ENCODE measurements at regions not wholly inside any gene's neighbourhood (a gene's known extent, or its start where the extent isn't known, plus 50 kb on each side); places are given as distances from the start of the nearest gene placed in this dataset.

- DNase-seq (ENCODE audit: low read depth in 2 of 2): no peak
Observed at GRCh38 chr9:16197578-16198370, 644.9 kb downstream of the CCDC171 start.

- no peak for DNase-seq (ENCODE audit: low read depth in 2 of 2)
Observed at GRCh38 chr9:16198996-16199395, 646.2 kb downstream of the CCDC171 start.

- DNase-seq (ENCODE audit: low read depth in 2 of 2): no peak
Observed at GRCh38 chr9:16202221-16202620, 649.4 kb downstream of the CCDC171 start.

- DNase-seq (ENCODE audit: low read depth in 2 of 2): no peak
Observed at GRCh38 chr9:16202914-16203728, 650.3 kb downstream of the CCDC171 start.

- DNase-seq (ENCODE audit: low read depth in 2 of 2): no peak
Observed at GRCh38 chr9:16203729-16204573, 651.1 kb downstream of the CCDC171 start.

GRCh38 chr9:16205455-16205854 lies 652.6 kb downstream of the CCDC171 start:
- DNase-seq (ENCODE audit: low read depth in 2 of 2): no peak

- DNase-seq (ENCODE audit: low read depth in 2 of 2): no peak
Observed at GRCh38 chr9:16206518-16206917, 653.7 kb downstream of the CCDC171 start.

GRCh38 chr9:16207161-16207560 lies 654.3 kb downstream of the CCDC171 start:
- no peak for DNase-seq (ENCODE audit: low read depth in 2 of 2)

GRCh38 chr9:16210440-16210839 lies 657.6 kb downstream of the CCDC171 start:
- DNase-seq (ENCODE audit: low read depth in 2 of 2): no peak

- DNase-seq (ENCODE audit: low read depth in 2 of 2): no peak
Observed at GRCh38 chr9:16211946-16212345, 658.5 kb downstream of the BNC2 start.

- DNase-seq (ENCODE audit: low read depth in 2 of 2): no peak
Observed at GRCh38 chr9:16213781-16214515, 656.5 kb downstream of the BNC2 start.

GRCh38 chr9:16214677-16215352 lies 655.7 kb downstream of the BNC2 start:
- DNase-seq (ENCODE audit: low read depth in 2 of 2): no peak

GRCh38 chr9:16215353-16215680 lies 655.2 kb downstream of the BNC2 start:
- DNase-seq (ENCODE audit: low read depth in 2 of 2): no peak

GRCh38 chr9:16217943-16218701 lies 652.3 kb downstream of the BNC2 start:
- DNase-seq (ENCODE audit: low read depth in 2 of 2): no peak

GRCh38 chr9:16221366-16221765 lies 649.1 kb downstream of the BNC2 start:
- DNase-seq (ENCODE audit: low read depth in 2 of 2): no peak

- DNase-seq (ENCODE audit: low read depth in 2 of 2): no peak
Observed at GRCh38 chr9:16221822-16222547, 648.5 kb downstream of the BNC2 start.

- no peak for DNase-seq (ENCODE audit: low read depth in 2 of 2)
Observed at GRCh38 chr9:16223074-16223871, 647.2 kb downstream of the BNC2 start.

- DNase-seq (ENCODE audit: low read depth in 2 of 2): no peak
Observed at GRCh38 chr9:16230731-16231130, 639.7 kb downstream of the BNC2 start.

- no peak for DNase-seq (ENCODE audit: low read depth in 2 of 2)
Observed at GRCh38 chr9:16236311-16236710, 634.2 kb downstream of the BNC2 start.
